ENCODE measurements at regions not wholly inside any gene's neighbourhood (a gene's known extent, or its start where the extent isn't known, plus 50 kb on each side); places are given as distances from the start of the nearest gene placed in this dataset.

DNA sequence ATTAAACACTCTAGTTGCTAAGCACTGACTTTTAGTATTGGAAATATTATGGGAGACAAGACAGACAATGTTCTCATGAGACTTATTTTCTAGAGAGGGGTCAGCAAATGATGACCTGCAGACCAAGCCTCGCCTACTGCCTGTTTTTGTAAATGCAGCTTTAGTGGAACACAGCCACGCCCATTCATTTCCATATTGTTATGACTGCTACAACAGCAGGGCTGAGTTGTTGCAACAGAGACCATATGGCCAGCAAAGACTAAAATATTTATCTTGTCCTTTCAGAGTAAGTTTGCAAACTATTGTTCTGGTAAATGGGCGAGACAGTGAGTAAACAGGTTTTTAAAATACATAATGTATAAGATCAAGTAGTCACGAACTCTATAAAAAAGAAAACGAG is 570.2 kb downstream of the NTRK3 start:
- DNase-seq (ENCODE audit: low read depth): no peak
- Histone ChIP-seq H3K4me3 (ENCODE audit: low read depth, low read length) (no peak overlapping the region), H3K27me3 (ENCODE audit: control insufficient read depth, insufficient read depth, low read length) (no peaks in the 10 kb centered on the region), H3K36me3 (ENCODE audit: control insufficient read depth, insufficient read depth, low read length) (no peaks in the 10 kb centered on the region)
- TF ChIP-seq, protein P1, sequence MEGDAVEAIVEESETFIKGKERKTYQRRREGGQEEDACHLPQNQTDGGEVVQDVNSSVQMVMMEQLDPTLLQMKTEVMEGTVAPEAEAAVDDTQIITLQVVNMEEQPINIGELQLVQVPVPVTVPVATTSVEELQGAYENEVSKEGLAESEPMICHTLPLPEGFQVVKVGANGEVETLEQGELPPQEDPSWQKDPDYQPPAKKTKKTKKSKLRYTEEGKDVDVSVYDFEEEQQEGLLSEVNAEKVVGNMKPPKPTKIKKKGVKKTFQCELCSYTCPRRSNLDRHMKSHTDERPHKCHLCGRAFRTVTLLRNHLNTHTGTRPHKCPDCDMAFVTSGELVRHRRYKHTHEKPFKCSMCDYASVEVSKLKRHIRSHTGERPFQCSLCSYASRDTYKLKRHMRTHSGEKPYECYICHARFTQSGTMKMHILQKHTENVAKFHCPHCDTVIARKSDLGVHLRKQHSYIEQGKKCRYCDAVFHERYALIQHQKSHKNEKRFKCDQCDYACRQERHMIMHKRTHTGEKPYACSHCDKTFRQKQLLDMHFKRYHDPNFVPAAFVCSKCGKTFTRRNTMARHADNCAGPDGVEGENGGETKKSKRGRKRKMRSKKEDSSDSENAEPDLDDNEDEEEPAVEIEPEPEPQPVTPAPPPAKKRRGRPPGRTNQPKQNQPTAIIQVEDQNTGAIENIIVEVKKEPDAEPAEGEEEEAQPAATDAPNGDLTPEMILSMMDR (IDR thresholded peaks at IDR 0.05; ENCODE audit: insufficient read depth, low read length, poor library complexity, severe bottlenecking): no peak

DNA sequence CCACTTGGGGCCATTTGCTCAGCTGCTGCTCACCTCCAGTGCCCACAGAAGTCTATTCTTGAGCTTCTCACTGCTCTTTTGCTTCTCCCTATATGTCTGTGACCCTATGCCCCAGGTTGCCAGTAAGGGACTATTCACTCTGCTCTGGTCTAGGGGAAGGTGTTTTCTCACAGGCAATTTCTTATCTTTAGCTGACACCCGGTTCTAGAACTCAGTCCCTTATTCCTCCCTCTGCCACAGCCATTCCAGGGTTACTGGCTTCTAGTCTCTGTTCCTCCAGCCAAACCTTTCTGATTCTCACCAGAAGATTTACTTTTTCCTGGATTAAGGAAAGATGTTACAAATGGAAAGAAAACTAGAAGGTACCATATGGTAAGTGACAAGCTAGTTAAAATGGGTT is 574.0 kb downstream of the NTRK3 start:
- no peak for DNase-seq (ENCODE audit: low read depth)
- no peaks in the 10 kb centered on the region for H3K36me3 ChIP-seq (ENCODE audit: control insufficient read depth, insufficient read depth, low read length)
- H3K27me3 ChIP-seq (ENCODE audit: control insufficient read depth, insufficient read depth, low read length): no peaks in the 10 kb centered on the region
- TF ChIP-seq, protein P1 (IDR thresholded peaks at IDR 0.05; ENCODE audit: insufficient read depth, low read length, poor library complexity, severe bottlenecking): no peak
- no peak overlapping the region for H3K4me3 ChIP-seq (ENCODE audit: low read depth, low read length)

DNA sequence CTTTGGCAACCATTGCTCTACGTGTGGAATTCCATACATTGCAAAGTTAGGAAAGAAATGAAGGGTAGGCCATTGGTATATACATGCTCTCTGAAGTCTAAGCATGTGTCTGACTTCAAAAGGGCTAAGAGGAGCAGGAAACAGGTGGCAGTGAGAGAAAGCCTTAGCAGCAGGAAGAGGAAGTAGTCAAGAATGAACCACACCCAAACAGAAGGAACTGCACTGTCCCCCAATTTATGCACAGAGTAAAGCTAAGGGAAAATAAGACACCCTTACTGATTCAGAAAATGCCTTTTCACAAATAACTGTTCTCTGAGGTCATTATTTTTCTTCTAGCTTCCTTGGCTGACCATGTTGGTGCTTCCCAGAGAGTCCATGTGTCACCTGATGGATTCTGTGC is 575.4 kb downstream of the NTRK3 start:
- DNase-seq (ENCODE audit: low read depth): no peak
- Histone ChIP-seq H3K27me3 (ENCODE audit: control insufficient read depth, insufficient read depth, low read length) (no peaks in the 10 kb centered on the region), H3K4me3 (ENCODE audit: low read depth, low read length) (no peak overlapping the region), H3K36me3 (ENCODE audit: control insufficient read depth, insufficient read depth, low read length) (no peaks in the 10 kb centered on the region)
- TF ChIP-seq, protein P1 (IDR thresholded peaks at IDR 0.05; ENCODE audit: insufficient read depth, low read length, poor library complexity, severe bottlenecking): no peak

DNA sequence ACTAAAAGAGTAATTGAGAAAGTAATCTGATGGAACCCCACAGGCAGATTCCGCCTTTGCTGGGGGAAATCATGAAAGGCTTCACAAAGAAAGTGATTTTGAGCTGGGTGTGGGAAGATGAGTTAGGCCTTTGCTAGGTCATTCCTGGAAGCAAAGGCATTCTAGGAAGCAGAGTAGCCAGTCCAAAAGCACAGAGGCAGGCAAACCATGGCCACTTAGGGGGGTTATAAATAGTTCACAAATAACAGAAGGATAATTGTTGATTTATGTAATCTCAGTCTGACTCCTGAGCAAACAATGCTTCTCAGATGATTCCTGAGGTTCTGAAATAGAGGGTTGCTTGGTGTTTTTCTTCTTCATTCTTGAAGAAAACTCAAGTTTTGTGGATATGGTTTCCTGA is 576.3 kb downstream of the NTRK3 start:
- Histone ChIP-seq H3K27me3 (ENCODE audit: control insufficient read depth, insufficient read depth, low read length) (no peaks in the 10 kb centered on the region), H3K36me3 (ENCODE audit: control insufficient read depth, insufficient read depth, low read length) (no peaks in the 10 kb centered on the region), H3K4me3 (ENCODE audit: low read depth, low read length) (no peak overlapping the region)
- TF ChIP-seq, protein P1 (IDR thresholded peaks at IDR 0.05; ENCODE audit: insufficient read depth, low read length, poor library complexity, severe bottlenecking): no peak
- no peak for DNase-seq (ENCODE audit: low read depth)

DNA sequence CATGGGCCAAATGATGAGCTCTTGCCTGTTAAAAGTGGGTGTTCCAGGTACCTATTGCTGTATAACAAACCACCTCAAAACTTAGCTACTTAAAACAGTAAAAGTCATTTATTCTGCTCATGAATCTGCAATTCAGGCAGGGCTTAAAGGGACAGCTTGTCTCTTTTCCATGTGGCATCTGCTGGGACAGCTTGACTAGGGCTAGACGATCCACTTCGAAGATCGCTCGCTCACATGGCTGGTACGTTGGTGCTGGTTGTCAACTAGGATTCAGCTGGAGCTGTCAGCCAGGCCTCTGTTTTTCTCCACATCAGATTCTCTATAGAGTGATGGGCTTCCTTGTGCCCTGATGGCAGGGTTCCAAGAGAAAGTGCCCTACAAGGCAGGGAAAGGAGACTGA is 581.3 kb downstream of the NTRK3 start:
- no peaks in the 10 kb centered on the region for H3K27me3 ChIP-seq (ENCODE audit: control insufficient read depth, insufficient read depth, low read length)
- H3K36me3 ChIP-seq (ENCODE audit: control insufficient read depth, insufficient read depth, low read length): no peaks in the 10 kb centered on the region
- no peak for DNase-seq (ENCODE audit: low read depth)
- TF ChIP-seq, protein P1 (IDR thresholded peaks at IDR 0.05; ENCODE audit: insufficient read depth, low read length, poor library complexity, severe bottlenecking): no peak
- no peak overlapping the region for H3K4me3 ChIP-seq (ENCODE audit: low read depth, low read length)

Data from kidney epithelial cell (primary cell).